ENCODE measurements at regions not wholly inside any gene's neighbourhood (a gene's known extent, or its start where the extent isn't known, plus 50 kb on each side); places are given as distances from the start of the nearest gene placed in this dataset.

DNA sequence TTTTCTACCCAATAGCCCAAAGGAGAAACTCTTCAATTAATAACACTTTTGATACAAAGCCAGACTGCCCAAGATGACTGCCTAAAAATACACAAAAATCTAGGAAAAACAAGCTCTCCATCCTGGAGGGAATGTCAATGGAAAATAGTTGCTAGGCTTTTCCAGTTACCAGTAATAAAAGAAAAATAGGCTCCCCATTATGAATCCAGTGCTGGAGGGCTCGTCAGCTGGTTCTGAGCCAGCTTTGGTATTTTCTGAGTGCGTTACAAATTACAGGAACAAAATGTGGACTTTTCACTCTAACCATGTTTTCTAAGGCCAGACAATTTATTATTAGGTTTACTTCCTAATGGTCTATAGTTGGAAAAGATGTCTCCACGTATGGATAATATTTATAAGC is 414.5 kb downstream of the ACTL7B start:
- intact Hi-C loops (cut with DNase I), result no loop called here
- Histone ChIP-seq H3K27ac (no peak overlapping the region), H3K9me3 (no peaks in the 10 kb centered on the region), H3K27me3 (no peaks in the 10 kb centered on the region), H3K4me3 (no peak overlapping the region), H3K9ac (ENCODE audit: low read depth in 2 of 2, low read length in 2 of 2) (no peak overlapping the region), H3K36me3 (no peaks in the 10 kb centered on the region), H3K4me1 (no peaks in the 10 kb centered on the region)
- DNase-seq, result no peak
- TF ChIP-seq, protein P1, sequence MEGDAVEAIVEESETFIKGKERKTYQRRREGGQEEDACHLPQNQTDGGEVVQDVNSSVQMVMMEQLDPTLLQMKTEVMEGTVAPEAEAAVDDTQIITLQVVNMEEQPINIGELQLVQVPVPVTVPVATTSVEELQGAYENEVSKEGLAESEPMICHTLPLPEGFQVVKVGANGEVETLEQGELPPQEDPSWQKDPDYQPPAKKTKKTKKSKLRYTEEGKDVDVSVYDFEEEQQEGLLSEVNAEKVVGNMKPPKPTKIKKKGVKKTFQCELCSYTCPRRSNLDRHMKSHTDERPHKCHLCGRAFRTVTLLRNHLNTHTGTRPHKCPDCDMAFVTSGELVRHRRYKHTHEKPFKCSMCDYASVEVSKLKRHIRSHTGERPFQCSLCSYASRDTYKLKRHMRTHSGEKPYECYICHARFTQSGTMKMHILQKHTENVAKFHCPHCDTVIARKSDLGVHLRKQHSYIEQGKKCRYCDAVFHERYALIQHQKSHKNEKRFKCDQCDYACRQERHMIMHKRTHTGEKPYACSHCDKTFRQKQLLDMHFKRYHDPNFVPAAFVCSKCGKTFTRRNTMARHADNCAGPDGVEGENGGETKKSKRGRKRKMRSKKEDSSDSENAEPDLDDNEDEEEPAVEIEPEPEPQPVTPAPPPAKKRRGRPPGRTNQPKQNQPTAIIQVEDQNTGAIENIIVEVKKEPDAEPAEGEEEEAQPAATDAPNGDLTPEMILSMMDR (IDR thresholded peaks at IDR 0.05), result no peak

DNA sequence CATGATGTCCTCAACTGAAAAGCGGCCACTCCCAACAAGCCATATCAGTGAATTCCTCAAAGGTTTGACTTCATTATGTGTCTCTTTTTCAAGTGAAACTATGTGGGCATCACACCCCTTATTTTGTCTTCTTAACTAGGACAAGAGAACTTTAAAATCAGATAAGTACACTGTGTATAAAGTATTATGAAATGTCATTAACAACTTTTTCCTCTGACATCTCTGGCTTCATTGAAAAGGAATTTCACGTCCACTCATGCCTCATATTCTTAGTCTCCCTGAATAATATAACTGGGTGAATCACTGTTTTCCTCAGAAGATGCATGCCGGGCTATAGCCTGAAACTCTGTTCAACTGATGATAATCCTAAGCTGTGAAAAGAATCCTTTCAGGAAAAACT is 415.8 kb downstream of the ACTL7B start:
- DNase-seq, result no peak

DNA sequence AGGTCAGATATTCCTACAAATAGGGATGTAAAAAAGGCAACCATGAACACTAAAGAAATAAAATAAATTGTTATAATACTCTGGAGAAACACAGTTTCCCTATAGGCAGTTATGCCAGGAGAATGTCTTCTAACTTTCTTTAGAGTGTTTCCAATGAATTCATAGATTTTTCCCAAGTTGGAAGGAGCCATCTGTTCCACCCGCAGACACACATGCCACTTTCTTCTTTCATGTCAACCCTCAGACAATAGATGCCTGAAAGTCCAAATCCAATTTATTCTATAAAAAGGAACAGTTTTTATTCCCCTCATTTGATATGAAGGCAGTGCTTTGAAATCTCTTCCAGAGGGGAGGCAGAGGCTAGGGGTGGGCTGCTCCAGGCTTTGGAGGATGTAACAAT is 418.1 kb downstream of the ACTL7B start:
- Histone ChIP-seq H3K9ac (ENCODE audit: low read depth in 2 of 2, low read length in 2 of 2) (no peak overlapping the region), H3K4me3 (no peak overlapping the region), H3K27ac (no peak overlapping the region), H3K9me3 (no peaks in the 10 kb centered on the region), H3K4me1 (no peaks in the 10 kb centered on the region), H3K36me3 (no peaks in the 10 kb centered on the region), H3K27me3 (no peaks in the 10 kb centered on the region)
- TF ChIP-seq, protein P1 (IDR thresholded peaks at IDR 0.05), result no peak
- DNase-seq, result no peak
- intact Hi-C loops (cut with DNase I), result no loop called here

More for the DNA sequence above, 415.8 kb downstream of the ACTL7B start:
- intact Hi-C loops (cut with DNase I), result no loop called here
- H3K9me3 ChIP-seq, result no peaks in the 10 kb centered on the region
- H3K9ac ChIP-seq (ENCODE audit: low read depth in 2 of 2, low read length in 2 of 2), result no peak overlapping the region
- H3K27ac ChIP-seq, result no peak overlapping the region
- no peaks in the 10 kb centered on the region for H3K27me3 ChIP-seq
- H3K36me3 ChIP-seq, result no peaks in the 10 kb centered on the region
- no peaks in the 10 kb centered on the region for H3K4me1 ChIP-seq
- TF ChIP-seq, protein P1 (IDR thresholded peaks at IDR 0.05), result no peak
- H3K4me3 ChIP-seq, result no peak overlapping the region

DNA sequence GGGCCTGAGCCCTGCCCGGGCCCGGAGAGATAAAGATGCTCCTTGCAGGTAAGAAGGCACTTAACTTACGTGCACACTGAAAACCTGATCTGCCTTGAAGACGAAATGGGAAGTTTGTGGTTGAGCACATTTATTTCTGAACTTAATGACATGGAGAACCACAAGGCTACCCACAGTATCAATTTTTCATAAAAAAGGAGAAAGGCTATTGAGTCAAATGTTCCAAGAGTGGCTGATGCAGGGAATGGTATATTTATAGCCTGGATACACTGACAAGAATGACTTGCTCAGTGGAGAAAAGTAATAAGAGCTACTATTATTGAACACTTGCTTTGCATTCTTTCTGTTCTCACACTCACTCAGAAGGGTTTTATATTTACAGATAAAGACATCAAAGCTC is 419.3 kb downstream of the ACTL7B start:
- no peaks in the 10 kb centered on the region for H3K27me3 ChIP-seq
- H3K4me3 ChIP-seq, result no peak overlapping the region
- H3K4me1 ChIP-seq, result no peaks in the 10 kb centered on the region
- no peak overlapping the region for H3K9ac ChIP-seq (ENCODE audit: low read depth in 2 of 2, low read length in 2 of 2)
- no peak for DNase-seq
- H3K36me3 ChIP-seq, result no peaks in the 10 kb centered on the region
- H3K9me3 ChIP-seq, result no peaks in the 10 kb centered on the region
- TF ChIP-seq, protein P1 (IDR thresholded peaks at IDR 0.05), result no peak
- intact Hi-C loops (cut with DNase I), result no loop called here
- H3K27ac ChIP-seq, result no peak overlapping the region

DNA sequence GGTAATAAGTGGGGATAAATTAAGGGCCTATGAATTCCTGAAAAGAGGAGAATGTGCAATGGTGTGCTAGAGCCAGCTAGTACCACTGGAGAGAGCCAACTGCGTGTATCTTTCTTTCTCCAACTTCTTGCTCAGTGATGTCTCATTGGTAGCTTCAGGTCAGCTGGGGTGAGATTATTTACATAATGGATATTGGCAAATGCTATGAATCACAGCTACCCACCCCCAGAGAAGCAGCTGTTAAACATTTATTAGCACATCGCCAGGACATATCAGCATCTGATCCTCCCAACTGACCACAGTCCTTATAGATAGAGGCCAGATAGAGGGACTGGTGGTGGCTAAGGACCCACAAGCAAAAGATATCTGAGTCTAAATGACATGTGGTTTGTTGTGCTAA is 421.3 kb downstream of the ACTL7B start:
- intact Hi-C loops (cut with DNase I), result no loop called here
- TF ChIP-seq, protein P1 (IDR thresholded peaks at IDR 0.05), result no peak
- Histone ChIP-seq H3K4me3 (no peak overlapping the region), H3K27ac (no peak overlapping the region), H3K36me3 (no peaks in the 10 kb centered on the region), H3K27me3 (no peaks in the 10 kb centered on the region), H3K9me3 (no peaks in the 10 kb centered on the region), H3K9ac (ENCODE audit: low read depth in 2 of 2, low read length in 2 of 2) (no peak overlapping the region), H3K4me1 (no peaks in the 10 kb centered on the region)
- DNase-seq, result no peak

DNA sequence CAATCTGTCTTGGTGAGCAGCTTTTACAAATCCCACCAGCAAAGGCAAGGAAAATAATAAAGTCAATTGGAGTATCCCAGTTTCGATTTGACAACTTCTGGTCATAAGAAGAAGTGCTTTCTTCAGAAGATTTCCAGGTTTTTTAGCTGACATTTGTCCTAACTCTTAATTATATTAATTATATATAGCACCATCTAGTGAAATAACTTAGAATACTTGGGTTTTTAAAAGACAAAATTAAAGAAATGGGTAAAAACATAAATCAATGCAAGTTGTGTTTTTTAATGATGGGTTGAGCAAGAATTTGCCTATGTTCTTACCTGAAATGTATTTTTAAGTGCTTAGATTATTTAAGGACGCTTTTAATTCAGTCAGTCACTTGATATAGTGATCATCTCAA is 421.8 kb downstream of the ACTL7B start:
- TF ChIP-seq, protein P1 (IDR thresholded peaks at IDR 0.05), result no peak
- H3K27ac ChIP-seq, result no peak overlapping the region
- H3K4me1 ChIP-seq, result no peaks in the 10 kb centered on the region
- H3K4me3 ChIP-seq, result no peak overlapping the region
- no peaks in the 10 kb centered on the region for H3K27me3 ChIP-seq
- H3K9me3 ChIP-seq, result no peaks in the 10 kb centered on the region
- H3K9ac ChIP-seq (ENCODE audit: low read depth in 2 of 2, low read length in 2 of 2), result no peak overlapping the region
- no peaks in the 10 kb centered on the region for H3K36me3 ChIP-seq
- DNase-seq, result no peak
- intact Hi-C loops (cut with DNase I), result no loop called here
